ENCODE measurements at regions not wholly inside any gene's neighbourhood (a gene's known extent, or its start where the extent isn't known, plus 50 kb on each side); places are given as distances from the start of the nearest gene placed in this dataset.

- TF ChIP-seq CTCF (IDR thresholded peaks at IDR 0.05; ENCODE audit: low read length) (no peak), EZH2 (IDR thresholded peaks at IDR 0.05; ENCODE audit: borderline replicate concordance, low read length) (no peak)
These were observed 447.2 kb downstream of the SLITRK2 start for GRCh38 chrX:146264763-146265375.

Data from OCI-LY1 (cell line).